Hepatocyte (in vitro differentiated cells): ENCODE measurements at regions not wholly inside any gene's neighbourhood (a gene's known extent, or its start where the extent isn't known, plus 50 kb on each side); places are given as distances from the start of the nearest gene placed in this dataset.

Source experiments
- DNase-seq: peaks from one replicate; pipeline ENCODE4 v3.0.0-alpha.2; 2016; ENCODE audit warnings: low spot score
- H2AFZ ChIP-seq: fragments of 200-600 bp; sonication (generic); 2 replicates; pipeline ENCODE4 v1.6.0; 2016; ENCODE audit warnings: antibody characterized with exemption, mild to moderate bottlenecking
- H3K27ac ChIP-seq: fragments of 200-600 bp; sonication (generic); 2 replicates; pipeline ENCODE4 v1.5.1; 2016; ENCODE audit warnings: mild to moderate bottlenecking
- H3K27me3 ChIP-seq: fragments of 200-600 bp; sonication (generic); 2 replicates; pipeline ENCODE4 v1.6.1; 2016
- H3K36me3 ChIP-seq: fragments of 200-600 bp; sonication (generic); replicated peaks from 2 replicates; pipeline ENCODE4 v1.5.1; 2016; ENCODE audit warnings: low read depth; ENCODE audit not compliant: insufficient read depth
- H3K4me1 ChIP-seq: fragments of 200-600 bp; sonication (generic); 2 replicates; pipeline ENCODE4 v1.5.1; 2016; ENCODE audit warnings: mild to moderate bottlenecking, moderate library complexity; ENCODE audit not compliant: insufficient read depth
- H3K4me2 ChIP-seq: fragments of 200-600 bp; sonication (generic); 2 replicates; pipeline ENCODE4 v1.6.0; 2016
- H3K4me3 ChIP-seq: fragments of 200-600 bp; sonication (generic); 2 replicates; pipeline ENCODE4 v1.5.1; 2016; ENCODE audit warnings: mild to moderate bottlenecking
- H3K79me2 ChIP-seq: fragments of 200-600 bp; sonication (generic); 2 replicates; pipeline ENCODE4 v1.6.0; 2017; ENCODE audit warnings: mild to moderate bottlenecking
- H3K9me2 ChIP-seq: fragments of 200-600 bp; sonication (generic); replicated peaks from 2 replicates; pipeline ENCODE4 v1.6.0; 2017; ENCODE audit warnings: mild to moderate bottlenecking; ENCODE audit not compliant: insufficient read depth
- H3K9me3 ChIP-seq: fragments of 200-600 bp; sonication (generic); 2 replicates; pipeline ENCODE4 v1.5.1; 2016; ENCODE audit warnings: low read depth, mild to moderate bottlenecking
- H4K20me1 ChIP-seq: fragments of 200-600 bp; sonication (generic); 2 replicates; pipeline ENCODE4 v1.6.0; 2016; ENCODE audit warnings: mild to moderate bottlenecking; ENCODE audit not compliant: insufficient read depth, poor library complexity, severe bottlenecking
- CTCF ChIP-seq: fragments of 200-600 bp; sonication (generic); IDR thresholded peaks from 2 replicates; pipeline ENCODE4 v1.5.1; 2016; ENCODE audit warnings: antibody characterized with exemption, mild to moderate bottlenecking; ENCODE audit not compliant: poor library complexity
- EZH2 ChIP-seq: fragments of 200-600 bp; sonication (generic); IDR thresholded peaks from 2 replicates; pipeline ENCODE4 v1.6.1; 2016; ENCODE audit warnings: antibody characterized with exemption, mild to moderate bottlenecking, borderline replicate concordance
- EZH2phosphoT487 ChIP-seq: fragments of 200-600 bp; sonication (generic); IDR thresholded peaks from one replicate; pipeline ENCODE4 v1.6.1; 2018; ENCODE audit warnings: antibody characterized with exemption, mild to moderate bottlenecking, low read depth, moderate library complexity; ENCODE audit not compliant: unreplicated experiment, severe bottlenecking
- WGBS: methylation state at CpG from one replicate; pipeline ENCODE4 v1.1.6; 2016; ENCODE audit warnings: low lambda C conversion rate; ENCODE audit errors: missing lambda C conversion rate; 5-methylcytosine and 5-hydroxymethylcytosine counted together

- Histone ChIP-seq H3K9me3 (no peaks in the 10 kb centered on the region), H3K79me2 (no peaks in the 10 kb centered on the region), H3K9me2 (no peaks in the 10 kb centered on the region), H4K20me1 (no peaks in the 10 kb centered on the region), H3K4me1 (no peaks in the 10 kb centered on the region), H3K4me2 (no peak overlapping the region), H2AFZ (no peak overlapping the region), H3K27me3 (peaks cover 39% of the 10 kb centered on the region), H3K27ac (no peak overlapping the region), H3K4me3 (no peak overlapping the region), H3K36me3 (no peaks in the 10 kb centered on the region)
- TF ChIP-seq CTCF (no peak), EZH2phosphoT487 (no peak), EZH2 (no peak)
- no peak for DNase-seq
- 30% methylated on average over 4 of the region's 4 CpGs for WGBS
Measured at GRCh38 chr1:17911791-17912190, 156.7 kb downstream of the ACTL8 start.

- no peaks in the 10 kb centered on the region for H3K79me2 ChIP-seq
- no peak overlapping the region for H3K27ac ChIP-seq
- H3K9me2 ChIP-seq, result no peaks in the 10 kb centered on the region
- no peak overlapping the region for H2AFZ ChIP-seq
- H3K4me1 ChIP-seq, result no peaks in the 10 kb centered on the region
- no peaks in the 10 kb centered on the region for H4K20me1 ChIP-seq
- TF ChIP-seq CTCF (no peak), EZH2 (no peak), EZH2phosphoT487 (no peak)
- H3K9me3 ChIP-seq, result no peaks in the 10 kb centered on the region
- DNase-seq, result no peak
- H3K36me3 ChIP-seq, result no peaks in the 10 kb centered on the region
- H3K27me3 ChIP-seq, result peaks cover 39% of the 10 kb centered on the region
- no peak overlapping the region for H3K4me3 ChIP-seq
- 61% methylated on average over 7 of the region's 7 CpGs for WGBS
- H3K4me2 ChIP-seq, result no peak overlapping the region
Measured at GRCh38 chr1:17912491-17912890, 157.4 kb downstream of the ACTL8 start.

- H3K27me3 ChIP-seq, result peaks cover 39% of the 10 kb centered on the region
Measured at GRCh38 chr1:17913326-17914115, 158.4 kb downstream of the ACTL8 start.

More at GRCh38 chr1:17913326-17914115, 158.4 kb downstream of the ACTL8 start:
- 88% methylated on average over 14 of the region's 14 CpGs for whole genome bisulfite sequencing
- H3K9me3 ChIP-seq, result no peaks in the 10 kb centered on the region
- no peak for TF ChIP-seq EZH2phosphoT487
- no peak for TF ChIP-seq EZH2
- TF ChIP-seq CTCF, result no peak
- no peak overlapping the region for H3K4me3 ChIP-seq
- no peaks in the 10 kb centered on the region for H3K79me2 ChIP-seq
- H3K4me1 ChIP-seq, result no peaks in the 10 kb centered on the region
- no peak overlapping the region for H3K27ac ChIP-seq
- H3K36me3 ChIP-seq, result no peaks in the 10 kb centered on the region
- no peaks in the 10 kb centered on the region for H4K20me1 ChIP-seq
- H3K9me2 ChIP-seq, result no peaks in the 10 kb centered on the region
- no peak overlapping the region for H2AFZ ChIP-seq
- no peak overlapping the region for H3K4me2 ChIP-seq
- DNase-seq, result no peak
